Myocyte (in vitro differentiated cells): ENCODE measurements at regions not wholly inside any gene's neighbourhood (a gene's known extent, or its start where the extent isn't known, plus 50 kb on each side); places are given as distances from the start of the nearest gene placed in this dataset.
A peak's percentile ranks its signal among the peaks of the same experiment; 100 is the strongest.

Experiments used
- DNase-seq: peaks from one replicate; pipeline ENCODE4 v3.0.0-alpha.2; 2012; ENCODE audit warnings: low read depth

GRCh38 chr4:11729548-11729947 is 300.9 kb upstream of the HS3ST1 start:
- DNase-seq: no peak

- DNase-seq: no peak
These were observed 299.3 kb upstream of the HS3ST1 start for GRCh38 chr4:11727903-11728564.

- DNase-seq: peak; percentile 62
These were observed 296.0 kb upstream of the HS3ST1 start for GRCh38 chr4:11724731-11725130.

- no peak for DNase-seq
These were observed 293.5 kb upstream of the HS3ST1 start for GRCh38 chr4:11722223-11722622.

GRCh38 chr4:11720292-11720691 is 291.6 kb upstream of the HS3ST1 start:
- DNase-seq: peak; percentile 63

- no peak for DNase-seq
These were observed 291.2 kb upstream of the HS3ST1 start for GRCh38 chr4:11719879-11720278.

- DNase-seq: no peak
These were observed 287.2 kb upstream of the HS3ST1 start for GRCh38 chr4:11715753-11716521.

GRCh38 chr4:11710453-11711093 is 281.9 kb upstream of the HS3ST1 start:
- no peak for DNase-seq

- DNase-seq: no peak
These were observed 275.6 kb upstream of the HS3ST1 start for GRCh38 chr4:11704186-11704830.

GRCh38 chr4:11702886-11703557 is 274.3 kb upstream of the HS3ST1 start:
- DNase-seq: no peak

- no peak for DNase-seq
These were observed 273.5 kb upstream of the HS3ST1 start for GRCh38 chr4:11701966-11702725.

- peak; percentile 45 for DNase-seq
These were observed 272.1 kb upstream of the HS3ST1 start for GRCh38 chr4:11700751-11701226.

GRCh38 chr4:11698846-11699590 is 270.3 kb upstream of the HS3ST1 start:
- peak; percentile 71 for DNase-seq

- DNase-seq: no peak
These were observed 269.3 kb upstream of the HS3ST1 start for GRCh38 chr4:11698033-11698432.

- no peak for DNase-seq
These were observed 265.0 kb upstream of the HS3ST1 start for GRCh38 chr4:11693693-11694092.

- no peak for DNase-seq
These were observed 262.5 kb upstream of the HS3ST1 start for GRCh38 chr4:11691236-11691635.

- DNase-seq: no peak
These were observed 259.0 kb upstream of the HS3ST1 start for GRCh38 chr4:11687727-11688126.

- DNase-seq: peak; percentile 72
These were observed 256.8 kb upstream of the HS3ST1 start for GRCh38 chr4:11685481-11685880.

- DNase-seq: peak; percentile 75
These were observed 246.5 kb upstream of the HS3ST1 start for GRCh38 chr4:11675051-11675800.
